ENCODE measurements at regions not wholly inside any gene's neighbourhood (a gene's known extent, or its start where the extent isn't known, plus 50 kb on each side); places are given as distances from the start of the nearest gene placed in this dataset.

GRCh38 chr15:80317389-80318182 lies 65.6 kb upstream of the CTXND1 start:
- no peak overlapping the region for H3K4me3 ChIP-seq
- WGBS, 3 donors = 79 to 85% (median 80%) methylated on average over 8 of the region's 8 CpGs
- no peak for DNase-seq
- intact Hi-C loops (cut with DNase I) = no loop called here
- no peaks in the 10 kb centered on the region for H3K4me1 ChIP-seq (ENCODE audit: insufficient read depth)
- TF ChIP-seq CTCF (IDR thresholded peaks at IDR 0.05) (no peak), POLR2A (IDR thresholded peaks at IDR 0.05) (no peak), EP300 (IDR thresholded peaks at IDR 0.05) (no peak)
- H3K36me3 ChIP-seq = no peaks in the 10 kb centered on the region
- H3K27me3 ChIP-seq = no peaks in the 10 kb centered on the region
- no peaks in the 10 kb centered on the region for H3K9me3 ChIP-seq
- H3K27ac ChIP-seq = no peak overlapping the region

GRCh38 chr15:80321853-80322252 lies 69.8 kb upstream of the CTXND1 start:
- no peak for DNase-seq
- Histone ChIP-seq H3K27ac (no peak overlapping the region), H3K27me3 (no peaks in the 10 kb centered on the region), H3K4me3 (no peak overlapping the region), H3K9me3 (no peaks in the 10 kb centered on the region), H3K4me1 (ENCODE audit: insufficient read depth) (no peaks in the 10 kb centered on the region), H3K36me3 (no peaks in the 10 kb centered on the region)
- TF ChIP-seq CTCF (IDR thresholded peaks at IDR 0.05) (no peak), EP300 (IDR thresholded peaks at IDR 0.05) (no peak), POLR2A (IDR thresholded peaks at IDR 0.05) (no peak)
- 87 to 93% (median 89%) methylated on average over 7 of the region's 7 CpGs for WGBS, 3 donors
- intact Hi-C loops (cut with DNase I) = no loop called here

GRCh38 chr15:80323285-80323684 lies 71.3 kb upstream of the CTXND1 start:
- DNase-seq = no peak
- no peaks in the 10 kb centered on the region for H3K27me3 ChIP-seq
- no peaks in the 10 kb centered on the region for H3K9me3 ChIP-seq
- no peak overlapping the region for H3K27ac ChIP-seq
- TF ChIP-seq EP300 (IDR thresholded peaks at IDR 0.05) (no peak), POLR2A (IDR thresholded peaks at IDR 0.05) (no peak), CTCF (IDR thresholded peaks at IDR 0.05) (no peak)
- H3K4me3 ChIP-seq = no peak overlapping the region
- intact Hi-C loops (cut with DNase I) = no loop called here
- H3K36me3 ChIP-seq = no peaks in the 10 kb centered on the region
- 71 to 83% (median 82%) methylated on average over 1 of the region's 1 CpG for WGBS, 3 donors
- H3K4me1 ChIP-seq (ENCODE audit: insufficient read depth) = no peaks in the 10 kb centered on the region

- no peak overlapping the region for H3K27ac ChIP-seq
- no peaks in the 10 kb centered on the region for H3K9me3 ChIP-seq
- intact Hi-C loops (cut with DNase I) = no loop called here
- DNase-seq = no peak
- TF ChIP-seq CTCF (IDR thresholded peaks at IDR 0.05) (no peak), POLR2A (IDR thresholded peaks at IDR 0.05) (no peak), EP300 (IDR thresholded peaks at IDR 0.05) (no peak)
- no peaks in the 10 kb centered on the region for H3K4me1 ChIP-seq (ENCODE audit: insufficient read depth)
- H3K36me3 ChIP-seq = no peaks in the 10 kb centered on the region
- H3K27me3 ChIP-seq = no peaks in the 10 kb centered on the region
- no peak overlapping the region for H3K4me3 ChIP-seq
- WGBS, 3 donors = 48 to 51% (median 51%) methylated on average over 3 of the region's 3 CpGs
Measured at GRCh38 chr15:80324545-80325080, 72.6 kb upstream of the CTXND1 start.

Measured in ovary (tissue), 7 donors.